ENCODE measurements at regions not wholly inside any gene's neighbourhood (a gene's known extent, or its start where the extent isn't known, plus 50 kb on each side); places are given as distances from the start of the nearest gene placed in this dataset.

- no peaks in the 10 kb centered on the region for H3K9me3 ChIP-seq (ENCODE audit: insufficient read depth, low read length)
Measured at GRCh38 chr21:28675331-28676041, 317.2 kb downstream of the LTN1 start.

GRCh38 chr21:28674763-28675162 lies 317.9 kb downstream of the LTN1 start:
- H3K9ac ChIP-seq (ENCODE audit: low read length), result no peak overlapping the region
- H3K36me3 ChIP-seq (ENCODE audit: low read length), result no peaks in the 10 kb centered on the region
- H3K27me3 ChIP-seq (ENCODE audit: low read length), result no peaks in the 10 kb centered on the region
- no peak overlapping the region for H3K4me3 ChIP-seq (ENCODE audit: insufficient read depth, low read length, poor library complexity, severe bottlenecking)
- no peaks in the 10 kb centered on the region for H3F3A ChIP-seq (ENCODE audit: insufficient read depth)
- H3K27ac ChIP-seq (ENCODE audit: low read depth, low read length), result no peak overlapping the region
- H3K4me2 ChIP-seq (ENCODE audit: low read depth, low read length, poor library complexity, severe bottlenecking), result no peak overlapping the region
- no peaks in the 10 kb centered on the region for H3K79me2 ChIP-seq (ENCODE audit: insufficient read depth, low read length)
- no peaks in the 10 kb centered on the region for H3K9me3 ChIP-seq (ENCODE audit: insufficient read depth, low read length)
- no peak overlapping the region for H2AFZ ChIP-seq (ENCODE audit: low read depth, low read length, severe bottlenecking)
- H4K20me1 ChIP-seq (ENCODE audit: low read depth, low read length), result no peaks in the 10 kb centered on the region
- H3K9me2 ChIP-seq (replicated peaks; ENCODE audit: insufficient read depth, low read length), result no peaks in the 10 kb centered on the region
- no peak for TF ChIP-seq EZH2phosphoT487 (conservative IDR thresholded peaks at IDR 0.05; ENCODE audit: low read length)
- TF ChIP-seq CTCF (IDR thresholded peaks at IDR 0.05; ENCODE audit: insufficient read depth, low read length, poor library complexity, severe bottlenecking), result no peak

More at GRCh38 chr21:28675331-28676041, 317.2 kb downstream of the LTN1 start:
- no peak overlapping the region for H3K4me2 ChIP-seq (ENCODE audit: low read depth, low read length, poor library complexity, severe bottlenecking)
- H3F3A ChIP-seq (ENCODE audit: insufficient read depth), result no peaks in the 10 kb centered on the region
- no peaks in the 10 kb centered on the region for H3K36me3 ChIP-seq (ENCODE audit: low read length)
- H4K20me1 ChIP-seq (ENCODE audit: low read depth, low read length), result no peaks in the 10 kb centered on the region
- H3K79me2 ChIP-seq (ENCODE audit: insufficient read depth, low read length), result no peaks in the 10 kb centered on the region
- H3K4me3 ChIP-seq (ENCODE audit: insufficient read depth, low read length, poor library complexity, severe bottlenecking), result no peak overlapping the region
- no peak overlapping the region for H3K27ac ChIP-seq (ENCODE audit: low read depth, low read length)
- H3K27me3 ChIP-seq (ENCODE audit: low read length), result no peaks in the 10 kb centered on the region
- TF ChIP-seq EZH2phosphoT487 (conservative IDR thresholded peaks at IDR 0.05; ENCODE audit: low read length) (no peak), CTCF (IDR thresholded peaks at IDR 0.05; ENCODE audit: insufficient read depth, low read length, poor library complexity, severe bottlenecking) (no peak)
- no peaks in the 10 kb centered on the region for H3K9me2 ChIP-seq (replicated peaks; ENCODE audit: insufficient read depth, low read length)
- H2AFZ ChIP-seq (ENCODE audit: low read depth, low read length, severe bottlenecking), result no peak overlapping the region
- H3K9ac ChIP-seq (ENCODE audit: low read length), result no peak overlapping the region

- Histone ChIP-seq H3K4me3 (ENCODE audit: insufficient read depth, low read length, poor library complexity, severe bottlenecking) (no peak overlapping the region), H3K36me3 (ENCODE audit: low read length) (no peaks in the 10 kb centered on the region), H2AFZ (ENCODE audit: low read depth, low read length, severe bottlenecking) (no peak overlapping the region), H3K27me3 (ENCODE audit: low read length) (no peaks in the 10 kb centered on the region), H3K9ac (ENCODE audit: low read length) (no peak overlapping the region), H3K9me2 (replicated peaks; ENCODE audit: insufficient read depth, low read length) (no peaks in the 10 kb centered on the region), H3K79me2 (ENCODE audit: insufficient read depth, low read length) (no peaks in the 10 kb centered on the region), H3F3A (ENCODE audit: insufficient read depth) (no peaks in the 10 kb centered on the region), H3K27ac (ENCODE audit: low read depth, low read length) (no peak overlapping the region), H3K4me2 (ENCODE audit: low read depth, low read length, poor library complexity, severe bottlenecking) (no peak overlapping the region), H3K9me3 (ENCODE audit: insufficient read depth, low read length) (no peaks in the 10 kb centered on the region), H4K20me1 (ENCODE audit: low read depth, low read length) (no peaks in the 10 kb centered on the region)
- TF ChIP-seq EZH2phosphoT487 (conservative IDR thresholded peaks at IDR 0.05; ENCODE audit: low read length) (no peak), CTCF (IDR thresholded peaks at IDR 0.05; ENCODE audit: insufficient read depth, low read length, poor library complexity, severe bottlenecking) (no peak)
Measured at GRCh38 chr21:28671549-28672195, 321.0 kb downstream of the LTN1 start.
